ENCODE measurements at regions not wholly inside any gene's neighbourhood (a gene's known extent, or its start where the extent isn't known, plus 50 kb on each side); places are given as distances from the start of the nearest gene placed in this dataset.

GRCh38 chr3:16053794-16054193, 120.7 kb upstream of the GALNT15 start:
- ATAC-seq (no peak), DNase-seq (no peak)
- Mint-ChIP-seq H3K27me3 (peaks cover 0 to 3% (median 0%) of the 10 kb centered on the region in 5 donors), H3K4me1 (no peaks in the 10 kb centered on the region), H3K27ac (no peak overlapping the region), H3K36me3 (no peaks in the 10 kb centered on the region), H3K4me3 (no peak overlapping the region), H3K9me3 (no peaks in the 10 kb centered on the region)
- Histone ChIP-seq H3K36me3 (ENCODE audit: control insufficient read depth in 2 of 3, insufficient read depth in 3 of 3, low read length in 3 of 3) (no peaks in the 10 kb centered on the region), H3K27ac (ENCODE audit: low read depth, low read length) (no peak overlapping the region), H3K4me3 (ENCODE audit: low read length) (no peak overlapping the region), H3K9me3 (ENCODE audit: control insufficient read depth in 2 of 3, low read length in 3 of 3) (no peaks in the 10 kb centered on the region), H3K4me1 (ENCODE audit: control insufficient read depth in 2 of 2, insufficient read depth in 2 of 2, low read length in 2 of 2) (no peaks in the 10 kb centered on the region), H3K27me3 (ENCODE audit: control insufficient read depth in 2 of 2, insufficient read depth in 2 of 2, low read length in 2 of 2) (no peaks in the 10 kb centered on the region)
- ChIA-PET CTCF (no interaction called here), POLR2A (no interaction called here)
- intact Hi-C loops (cut with micrococcal nuclease): no loop called here

GRCh38 chr3:16055606-16056211, 118.8 kb upstream of the GALNT15 start:
- no peak overlapping the region for H3K27ac Mint-ChIP-seq
- Histone ChIP-seq H3K27me3 (ENCODE audit: control insufficient read depth in 2 of 2, insufficient read depth in 2 of 2, low read length in 2 of 2) (no peaks in the 10 kb centered on the region), H3K36me3 (ENCODE audit: control insufficient read depth in 2 of 3, insufficient read depth in 3 of 3, low read length in 3 of 3) (no peaks in the 10 kb centered on the region), H3K4me3 (ENCODE audit: low read length) (no peak overlapping the region), H3K9me3 (ENCODE audit: control insufficient read depth in 2 of 3, low read length in 3 of 3) (no peaks in the 10 kb centered on the region), H3K4me1 (ENCODE audit: control insufficient read depth in 2 of 2, insufficient read depth in 2 of 2, low read length in 2 of 2) (no peaks in the 10 kb centered on the region), H3K27ac (ENCODE audit: low read depth, low read length) (no peak overlapping the region)
- DNase-seq: no peak
- no peaks in the 10 kb centered on the region for H3K4me1 Mint-ChIP-seq
- peaks cover 0 to 6% (median 3%) of the 10 kb centered on the region in 5 donors for H3K27me3 Mint-ChIP-seq
- no peaks in the 10 kb centered on the region for H3K9me3 Mint-ChIP-seq
- no peak overlapping the region for H3K4me3 Mint-ChIP-seq
- intact Hi-C loops (cut with micrococcal nuclease): no loop called here
- H3K36me3 Mint-ChIP-seq: no peaks in the 10 kb centered on the region
- CTCF ChIA-PET: no interaction called here
- POLR2A ChIA-PET: no interaction called here
- ATAC-seq: no peak

- no peak for ATAC-seq
- CTCF ChIA-PET: no interaction called here
- Histone ChIP-seq H3K4me1 (ENCODE audit: control insufficient read depth in 2 of 2, insufficient read depth in 2 of 2, low read length in 2 of 2) (no peaks in the 10 kb centered on the region), H3K9me3 (ENCODE audit: control insufficient read depth in 2 of 3, low read length in 3 of 3) (no peaks in the 10 kb centered on the region), H3K4me3 (ENCODE audit: low read length) (no peak overlapping the region), H3K27me3 (ENCODE audit: control insufficient read depth in 2 of 2, insufficient read depth in 2 of 2, low read length in 2 of 2) (no peaks in the 10 kb centered on the region), H3K36me3 (ENCODE audit: control insufficient read depth in 2 of 3, insufficient read depth in 3 of 3, low read length in 3 of 3) (no peaks in the 10 kb centered on the region), H3K27ac (ENCODE audit: low read depth, low read length) (no peak overlapping the region)
- POLR2A ChIA-PET: no interaction called here
- no peaks in the 10 kb centered on the region for H3K4me1 Mint-ChIP-seq
- H3K27ac Mint-ChIP-seq: no peak overlapping the region
- H3K9me3 Mint-ChIP-seq: no peaks in the 10 kb centered on the region
- no peak overlapping the region for H3K4me3 Mint-ChIP-seq
- DNase-seq: no peak
- intact Hi-C loops (cut with micrococcal nuclease): no loop called here
- H3K27me3 Mint-ChIP-seq: peaks cover 0 to 8% (median 7%) of the 10 kb centered on the region in 5 donors
- H3K36me3 Mint-ChIP-seq: no peaks in the 10 kb centered on the region
Observed at GRCh38 chr3:16056217-16056616, 118.3 kb upstream of the GALNT15 start.

GRCh38 chr3:16058521-16058920, 116.0 kb upstream of the GALNT15 start:
- no peaks in the 10 kb centered on the region for H3K4me1 ChIP-seq (ENCODE audit: control insufficient read depth in 2 of 2, insufficient read depth in 2 of 2, low read length in 2 of 2)
- ATAC-seq (no peak), DNase-seq (no peak)
- no peak overlapping the region for H3K4me3 ChIP-seq (ENCODE audit: low read length)
- ChIA-PET POLR2A (interaction anchor here (0.7 kb wide), 1 partner anchor 135 kb away, joined by 3 read pairs; no protein-coding TSS in a partner anchor), CTCF (interaction anchor here (0.6 kb wide), 1 partner anchor 28 kb away, joined by 3 read pairs; no protein-coding TSS in a partner anchor)
- H3K27me3 ChIP-seq (ENCODE audit: control insufficient read depth in 2 of 2, insufficient read depth in 2 of 2, low read length in 2 of 2): no peaks in the 10 kb centered on the region
- Mint-ChIP-seq H3K27ac (no peak overlapping the region), H3K27me3 (peaks cover 6 to 12% (median 10%) of the 10 kb centered on the region in 5 donors), H3K9me3 (no peaks in the 10 kb centered on the region), H3K4me1 (no peaks in the 10 kb centered on the region), H3K36me3 (peaks cover 0 to 3% (median 0%) of the 10 kb centered on the region in 5 donors), H3K4me3 (no peak overlapping the region)
- H3K36me3 ChIP-seq (ENCODE audit: control insufficient read depth in 2 of 3, insufficient read depth in 3 of 3, low read length in 3 of 3): no peaks in the 10 kb centered on the region
- no peak overlapping the region for H3K27ac ChIP-seq (ENCODE audit: low read depth, low read length)
- H3K9me3 ChIP-seq (ENCODE audit: control insufficient read depth in 2 of 3, low read length in 3 of 3): no peaks in the 10 kb centered on the region
- intact Hi-C loops (cut with micrococcal nuclease): no loop called here

- peaks cover 0 to 3% (median 0%) of the 10 kb centered on the region in 5 donors for H3K36me3 Mint-ChIP-seq
- intact Hi-C loops (cut with micrococcal nuclease): no loop called here
- CTCF ChIA-PET: no interaction called here
- Histone ChIP-seq H3K4me3 (ENCODE audit: low read length) (no peak overlapping the region), H3K36me3 (ENCODE audit: control insufficient read depth in 2 of 3, insufficient read depth in 3 of 3, low read length in 3 of 3) (no peaks in the 10 kb centered on the region), H3K9me3 (ENCODE audit: control insufficient read depth in 2 of 3, low read length in 3 of 3) (no peaks in the 10 kb centered on the region), H3K27ac (ENCODE audit: low read depth, low read length) (no peak overlapping the region), H3K27me3 (ENCODE audit: control insufficient read depth in 2 of 2, insufficient read depth in 2 of 2, low read length in 2 of 2) (no peaks in the 10 kb centered on the region), H3K4me1 (ENCODE audit: control insufficient read depth in 2 of 2, insufficient read depth in 2 of 2, low read length in 2 of 2) (no peaks in the 10 kb centered on the region)
- no peaks in the 10 kb centered on the region for H3K4me1 Mint-ChIP-seq
- no peak for DNase-seq
- no peak overlapping the region for H3K27ac Mint-ChIP-seq
- no peaks in the 10 kb centered on the region for H3K9me3 Mint-ChIP-seq
- peaks cover 6 to 12% (median 10%) of the 10 kb centered on the region in 5 donors for H3K27me3 Mint-ChIP-seq
- H3K4me3 Mint-ChIP-seq: no peak overlapping the region
- ATAC-seq: no peak
- POLR2A ChIA-PET: no interaction called here
Observed at GRCh38 chr3:16059081-16059537, 115.4 kb upstream of the GALNT15 start.

- Histone ChIP-seq H3K27ac (ENCODE audit: low read depth, low read length) (no peak overlapping the region), H3K27me3 (ENCODE audit: control insufficient read depth in 2 of 2, insufficient read depth in 2 of 2, low read length in 2 of 2) (no peaks in the 10 kb centered on the region), H3K9me3 (ENCODE audit: control insufficient read depth in 2 of 3, low read length in 3 of 3) (no peaks in the 10 kb centered on the region), H3K4me1 (ENCODE audit: control insufficient read depth in 2 of 2, insufficient read depth in 2 of 2, low read length in 2 of 2) (no peaks in the 10 kb centered on the region), H3K4me3 (ENCODE audit: low read length) (no peak overlapping the region), H3K36me3 (ENCODE audit: control insufficient read depth in 2 of 3, insufficient read depth in 3 of 3, low read length in 3 of 3) (no peaks in the 10 kb centered on the region)
- Mint-ChIP-seq H3K36me3 (peaks cover 0 to 3% (median 0%) of the 10 kb centered on the region in 5 donors), H3K4me1 (peaks cover 0 to 1% (median 0%) of the 10 kb centered on the region in 7 donors), H3K27ac (peak overlapping the region in 1 of 9 donors; percentile 46), H3K27me3 (peaks cover 6 to 12% (median 10%) of the 10 kb centered on the region in 5 donors), H3K4me3 (no peak overlapping the region), H3K9me3 (no peaks in the 10 kb centered on the region)
- intact Hi-C loops (cut with micrococcal nuclease): no loop called here
- ATAC-seq (no peak), DNase-seq (no peak)
- CTCF ChIA-PET: no interaction called here
- POLR2A ChIA-PET: no interaction called here
Observed at GRCh38 chr3:16059711-16060357, 114.6 kb upstream of the GALNT15 start.

GRCh38 chr3:16060358-16060852, 114.1 kb upstream of the GALNT15 start:
- H3K9me3 Mint-ChIP-seq: no peaks in the 10 kb centered on the region
- H3K4me1 Mint-ChIP-seq: peaks cover 0 to 3% (median 0%) of the 10 kb centered on the region in 7 donors
- H3K27me3 ChIP-seq (ENCODE audit: control insufficient read depth in 2 of 2, insufficient read depth in 2 of 2, low read length in 2 of 2): no peaks in the 10 kb centered on the region
- no peak for ATAC-seq
- H3K36me3 ChIP-seq (ENCODE audit: control insufficient read depth in 2 of 3, insufficient read depth in 3 of 3, low read length in 3 of 3): no peaks in the 10 kb centered on the region
- ChIA-PET CTCF (interaction anchor here (0.6 kb wide), 1 partner anchor 12 kb away, joined by 5 read pairs; no protein-coding TSS in a partner anchor), POLR2A (no interaction called here)
- H3K4me3 ChIP-seq (ENCODE audit: low read length): no peak overlapping the region
- intact Hi-C loops (cut with micrococcal nuclease): no loop called here
- H3K36me3 Mint-ChIP-seq: peaks cover 0 to 3% (median 0%) of the 10 kb centered on the region in 5 donors
- no peak overlapping the region for H3K27ac Mint-ChIP-seq
- peaks cover 6 to 12% (median 10%) of the 10 kb centered on the region in 5 donors for H3K27me3 Mint-ChIP-seq
- no peak overlapping the region for H3K27ac ChIP-seq (ENCODE audit: low read depth, low read length)
- H3K4me1 ChIP-seq (ENCODE audit: control insufficient read depth in 2 of 2, insufficient read depth in 2 of 2, low read length in 2 of 2): no peaks in the 10 kb centered on the region
- no peak overlapping the region for H3K4me3 Mint-ChIP-seq
- no peak for DNase-seq
- no peaks in the 10 kb centered on the region for H3K9me3 ChIP-seq (ENCODE audit: control insufficient read depth in 2 of 3, low read length in 3 of 3)

Data from naive thymus-derived CD4-positive, alpha-beta T cell (primary cell).